Epidermal melanocyte (primary cell): ENCODE measurements at regions not wholly inside any gene's neighbourhood (a gene's known extent, or its start where the extent isn't known, plus 50 kb on each side); places are given as distances from the start of the nearest gene placed in this dataset.

Experiments used
- DNase-seq: peaks from one replicate; pipeline ENCODE4 v3.0.0; 2011; ENCODE audit warnings: low spot score; ENCODE audit not compliant: insufficient read length

- no peak for DNase-seq
Observed at GRCh38 chr7:131210618-131211017, 117.1 kb upstream of the MKLN1 start.

GRCh38 chr7:131211500-131211899 lies 116.2 kb upstream of the MKLN1 start:
- no peak for DNase-seq

GRCh38 chr7:131212114-131212513 lies 115.6 kb upstream of the MKLN1 start:
- DNase-seq: no peak

GRCh38 chr7:131218727-131219128 lies 108.9 kb upstream of the MKLN1 start:
- DNase-seq: no peak

- DNase-seq: no peak
Observed at GRCh38 chr7:131219312-131220041, 108.2 kb upstream of the MKLN1 start.

GRCh38 chr7:131221061-131221460 lies 106.6 kb upstream of the MKLN1 start:
- DNase-seq: no peak

- DNase-seq: no peak
Observed at GRCh38 chr7:131222171-131222570, 105.5 kb upstream of the MKLN1 start.

- no peak for DNase-seq
Observed at GRCh38 chr7:131223151-131223550, 104.5 kb upstream of the MKLN1 start.

GRCh38 chr7:131224996-131225395 lies 102.7 kb upstream of the MKLN1 start:
- no peak for DNase-seq

- no peak for DNase-seq
Observed at GRCh38 chr7:131225619-131226513, 101.8 kb upstream of the MKLN1 start.

GRCh38 chr7:131226514-131226865 lies 101.2 kb upstream of the MKLN1 start:
- no peak for DNase-seq

GRCh38 chr7:131231381-131232220 lies 96.1 kb upstream of the MKLN1 start:
- no peak for DNase-seq

GRCh38 chr7:131232768-131233167 lies 94.9 kb upstream of the MKLN1 start:
- DNase-seq: no peak

GRCh38 chr7:131233193-131233592 lies 94.5 kb upstream of the MKLN1 start:
- no peak for DNase-seq

- no peak for DNase-seq
Observed at GRCh38 chr7:131234719-131235488, 92.8 kb upstream of the MKLN1 start.

GRCh38 chr7:131235489-131236317 lies 92.0 kb upstream of the MKLN1 start:
- no peak for DNase-seq

GRCh38 chr7:131236318-131236672 lies 91.4 kb upstream of the MKLN1 start:
- no peak for DNase-seq

GRCh38 chr7:131238347-131238931 lies 89.2 kb upstream of the MKLN1 start:
- no peak for DNase-seq

- no peak for DNase-seq
Observed at GRCh38 chr7:131241386-131241785, 86.3 kb upstream of the MKLN1 start.

GRCh38 chr7:131242123-131242650 lies 85.5 kb upstream of the MKLN1 start:
- DNase-seq: no peak
